ENCODE measurements at regions not wholly inside any gene's neighbourhood (a gene's known extent, or its start where the extent isn't known, plus 50 kb on each side); places are given as distances from the start of the nearest gene placed in this dataset.
A peak's percentile ranks its signal among the peaks of the same experiment; 100 is the strongest.

GRCh38 chr9:14399756-14400657, 86.1 kb upstream of the NFIB start (continued):
- no peak for TF ChIP-seq EZH2 (IDR thresholded peaks at IDR 0.05; ENCODE audit: low read depth, unreplicated experiment)
- no peak for TF ChIP-seq CREB1 (CRISPR knock-in tag; IDR thresholded peaks at IDR 0.05; ENCODE audit: low read depth)
- no peak for TF ChIP-seq EZH2phosphoT487 (IDR thresholded peaks at IDR 0.05; ENCODE audit: unreplicated experiment)
- no peak for TF ChIP-seq STAT1 (IDR thresholded peaks at IDR 0.05; ENCODE audit: unreplicated experiment)
- TF ChIP-seq NANOG (IDR thresholded peaks at IDR 0.05; ENCODE audit: borderline replicate concordance), result no peak
- no peak for TF ChIP-seq JUNB (IDR thresholded peaks at IDR 0.05; ENCODE audit: unreplicated experiment)

GRCh38 chr9:14398473-14398872, 84.5 kb upstream of the NFIB start:
- H3K9me3 Mint-ChIP-seq, result peaks cover 6% of the 10 kb centered on the region; the same call in 1 of the 3 replicates
- ATAC-seq, result no peak
- TF ChIP-seq POLR2AphosphoS5 (IDR thresholded peaks at IDR 0.05; ENCODE audit: low read depth) (no peak), ETS1 (IDR thresholded peaks at IDR 0.05) (no peak), ZNF331 (CRISPR knock-in tag; IDR thresholded peaks at IDR 0.05; ENCODE audit: low read depth) (no peak), JUNB (IDR thresholded peaks at IDR 0.05; ENCODE audit: unreplicated experiment) (no peak), REST (IDR thresholded peaks at IDR 0.05; ENCODE audit: unreplicated experiment) (no peak), CREB1 (CRISPR knock-in tag; IDR thresholded peaks at IDR 0.05; ENCODE audit: low read depth) (no peak), ZNF462 (CRISPR knock-in tag; IDR thresholded peaks at IDR 0.05) (no peak), STAT1 (IDR thresholded peaks at IDR 0.05; ENCODE audit: unreplicated experiment) (no peak), EZH2 (IDR thresholded peaks at IDR 0.05; ENCODE audit: low read depth, unreplicated experiment) (no peak)

More at GRCh38 chr9:14398473-14398872, 84.5 kb upstream of the NFIB start:
- Histone ChIP-seq H3K27ac (ENCODE audit: low read depth) (no peak overlapping the region), H2AFZ (0 out of 2 replicates have a peak overlapping the region, but pooled peaks have one; percentile 19), H3K36me3 (ENCODE audit: insufficient read depth) (no peaks in the 10 kb centered on the region), H3K9me2 (ENCODE audit: insufficient read depth) (peaks cover 5% of the 10 kb centered on the region), H3F3A (replicated peaks; ENCODE audit: low read depth) (no peaks in the 10 kb centered on the region), H3K27me3 (ENCODE audit: insufficient read depth) (no peaks in the 10 kb centered on the region), H3K4me1 (ENCODE audit: insufficient read depth) (peaks cover 10% of the 10 kb centered on the region; the same call in 1 of the 2 replicates), H3K79me2 (replicated peaks; ENCODE audit: insufficient read depth) (no peaks in the 10 kb centered on the region), H3K4me3 (no peak overlapping the region), H3K4me2 (no peak overlapping the region), H4K20me1 (replicated peaks; ENCODE audit: insufficient read depth) (no peaks in the 10 kb centered on the region)
- no peak for DNase-seq (ENCODE audit: low spot score)
- Mint-ChIP-seq H3K4me3 (no peak overlapping the region), H3K36me3 (ENCODE audit: low read depth) (peaks cover 2% of the 10 kb centered on the region; the same call in 1 of the 3 replicates), H3K27ac (peak overlapping the region; percentile 27; the same call in 1 of the 2 replicates), H3K27me3 (ENCODE audit: insufficient read depth, low read depth, poor library complexity) (no peaks in the 10 kb centered on the region), H3K4me1 (peaks cover 19% of the 10 kb centered on the region)
